SW480 (cell line): ENCODE measurements at regions not wholly inside any gene's neighbourhood (a gene's known extent, or its start where the extent isn't known, plus 50 kb on each side); places are given as distances from the start of the nearest gene placed in this dataset.

Experiments used
- DNase-seq: peaks from one replicate; pipeline ENCODE4 v3.0.0-alpha.2; 2016; ENCODE audit warnings: low spot score

DNA sequence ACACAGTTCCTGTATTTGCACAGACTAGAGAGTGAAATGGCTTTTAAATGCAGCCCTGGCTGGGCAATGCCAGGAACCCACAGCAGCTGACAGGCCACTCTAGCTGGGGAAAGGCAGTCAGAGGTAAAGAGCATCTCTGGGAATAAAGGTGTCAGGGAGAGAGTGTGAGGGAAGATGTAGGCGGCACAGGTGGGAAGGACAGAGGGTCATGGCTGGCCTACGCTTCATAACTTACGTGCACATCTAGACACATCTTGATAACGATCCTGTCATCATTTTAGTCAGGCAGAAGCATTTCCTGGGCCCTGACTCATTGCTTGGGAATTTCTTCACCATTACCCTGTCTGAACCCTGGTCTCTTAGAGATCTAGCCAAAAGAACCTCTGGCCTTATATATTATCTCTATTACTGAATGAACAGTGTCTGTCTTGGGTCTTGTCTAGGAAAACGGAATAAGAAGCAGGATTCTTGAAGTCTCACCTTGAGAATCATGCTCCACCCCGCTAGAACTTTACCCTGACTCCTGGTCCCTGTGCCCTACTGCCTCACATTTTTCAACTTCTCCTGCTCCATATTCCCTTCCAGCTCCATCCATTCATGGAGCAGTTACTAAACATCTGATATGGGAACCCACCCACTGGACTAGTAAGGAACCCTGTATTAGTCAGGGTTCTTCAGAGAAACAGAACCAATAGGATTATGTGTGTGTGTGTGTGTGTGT, 106.4 kb upstream of the ELL2 start:
- peak; percentile 29 for DNase-seq

DNA sequence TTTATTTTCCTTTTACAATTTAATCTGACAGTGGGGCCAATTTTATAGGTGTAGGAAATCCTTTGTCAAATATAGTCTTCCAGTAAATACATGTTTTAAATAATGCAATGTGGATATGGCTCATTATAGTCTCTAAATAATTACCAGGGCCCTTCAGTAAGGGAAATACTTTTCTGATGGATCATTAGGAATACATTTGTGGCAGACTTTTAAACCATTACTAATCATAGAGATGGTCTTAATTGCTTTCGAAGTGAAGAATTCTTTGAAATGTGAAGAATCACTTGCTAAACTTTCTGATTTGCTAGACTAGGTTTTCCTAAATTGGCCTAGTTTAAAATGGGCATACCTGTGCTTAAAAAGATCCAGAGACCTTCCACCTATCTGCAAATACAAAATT, 105.6 kb upstream of the ELL2 start:
- DNase-seq = no peak

DNA sequence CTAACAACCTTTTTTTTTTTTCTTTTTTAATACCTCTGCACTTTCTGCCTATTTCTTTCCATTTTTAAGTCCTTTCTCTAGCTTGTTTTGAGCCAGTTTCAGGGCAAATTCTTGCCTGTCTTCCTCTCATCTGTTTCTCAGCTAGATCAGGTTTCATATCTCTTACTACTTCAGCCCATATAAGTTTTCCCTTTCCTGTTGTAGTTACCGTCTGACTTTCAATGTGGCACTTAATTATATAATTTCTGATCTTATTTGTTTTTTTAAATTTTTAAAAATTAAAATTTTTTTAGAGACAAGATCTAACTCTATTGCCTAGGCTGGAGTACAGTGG, 104.7 kb upstream of the ELL2 start:
- DNase-seq = no peak

DNA sequence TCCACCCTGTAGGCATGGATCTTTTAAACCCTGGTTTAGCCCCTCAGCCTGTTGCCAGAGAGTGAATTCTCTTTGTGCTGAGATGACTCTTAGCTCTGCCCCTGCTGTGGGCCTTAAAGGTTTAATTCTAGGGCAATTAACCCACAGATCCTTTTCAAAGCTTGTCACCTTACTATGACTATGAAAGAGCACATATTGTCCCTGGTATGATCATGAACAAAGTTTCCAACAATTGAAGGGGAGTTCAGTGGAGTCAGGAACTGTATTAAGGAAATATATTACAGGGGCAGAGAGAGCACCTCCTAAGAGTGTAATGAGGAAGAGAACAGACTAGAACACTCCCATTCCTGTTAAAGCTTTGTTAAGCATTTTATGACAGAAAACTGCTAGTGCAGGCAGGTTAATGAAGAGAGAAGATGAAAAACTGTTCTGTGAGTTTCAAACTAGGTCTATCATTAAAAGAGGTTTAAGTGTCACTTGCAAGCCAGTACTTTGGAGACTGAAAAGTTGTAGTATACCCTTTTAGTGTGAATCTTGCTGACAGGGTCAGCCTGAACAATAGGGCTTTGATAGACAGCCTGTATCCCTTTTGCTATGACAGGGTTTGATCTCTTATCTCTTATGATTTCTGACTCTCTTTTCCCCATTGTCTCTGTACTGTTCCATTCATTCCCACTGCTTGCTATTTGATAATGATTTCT, 104.2 kb upstream of the ELL2 start:
- no peak for DNase-seq

DNA sequence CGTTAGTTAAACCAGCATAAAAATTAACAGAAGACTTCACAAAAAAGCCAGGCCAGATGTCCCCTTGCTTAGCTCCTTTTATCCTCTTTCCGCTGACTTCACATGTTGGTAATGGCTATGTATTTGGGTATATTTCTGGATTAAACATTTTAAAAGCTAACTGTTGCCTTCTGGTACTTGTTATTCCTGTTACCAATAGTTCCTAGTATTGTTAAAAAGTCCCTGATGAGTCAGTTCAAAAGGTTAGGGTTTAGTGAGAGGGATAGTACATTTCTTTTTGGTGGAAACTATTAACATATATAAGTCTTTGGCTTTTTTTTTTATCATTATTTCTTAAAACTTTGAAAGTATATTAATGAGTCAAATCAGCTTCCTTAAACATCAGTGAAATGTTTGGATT, 103.2 kb upstream of the ELL2 start:
- no peak for DNase-seq

DNA sequence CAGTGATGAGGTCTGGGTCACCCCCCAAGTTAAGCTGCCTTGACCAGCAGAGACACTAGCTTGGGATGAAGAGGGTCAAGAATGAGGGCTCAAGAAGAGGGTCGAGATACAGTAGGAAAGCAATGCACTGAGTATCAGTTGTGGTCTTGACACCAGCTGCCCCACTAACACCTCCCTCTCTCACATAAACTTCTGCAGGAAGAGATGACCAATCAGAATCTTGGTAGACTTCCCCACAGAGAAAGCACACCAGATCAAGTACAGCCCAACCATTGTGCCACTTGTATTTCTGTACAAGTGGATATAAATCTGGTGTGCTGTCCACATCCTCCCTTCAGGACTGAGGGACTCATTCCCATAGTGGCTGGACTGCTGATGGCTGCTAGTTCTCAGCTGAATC, 101.2 kb upstream of the ELL2 start:
- DNase-seq = no peak

DNA sequence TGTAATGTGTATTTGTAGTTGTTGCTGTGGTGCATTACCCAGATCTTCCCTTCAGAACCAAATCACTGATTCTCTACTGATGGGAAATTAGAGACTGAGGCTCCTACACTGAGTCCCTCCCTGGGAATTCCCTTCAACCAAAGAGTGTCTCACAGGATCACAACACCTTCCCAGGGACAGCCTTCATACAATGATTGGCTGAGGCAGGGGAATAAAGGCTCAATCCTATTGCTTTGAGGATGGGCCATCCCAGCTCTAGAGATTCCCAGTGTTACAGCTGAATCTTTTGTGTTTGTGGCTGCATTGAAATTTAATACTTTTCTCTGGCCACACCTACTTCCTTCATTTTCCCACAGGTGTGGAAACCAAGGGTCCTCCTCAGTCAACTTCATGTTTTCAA, 96.4 kb upstream of the ELL2 start:
- DNase-seq = no peak

DNA sequence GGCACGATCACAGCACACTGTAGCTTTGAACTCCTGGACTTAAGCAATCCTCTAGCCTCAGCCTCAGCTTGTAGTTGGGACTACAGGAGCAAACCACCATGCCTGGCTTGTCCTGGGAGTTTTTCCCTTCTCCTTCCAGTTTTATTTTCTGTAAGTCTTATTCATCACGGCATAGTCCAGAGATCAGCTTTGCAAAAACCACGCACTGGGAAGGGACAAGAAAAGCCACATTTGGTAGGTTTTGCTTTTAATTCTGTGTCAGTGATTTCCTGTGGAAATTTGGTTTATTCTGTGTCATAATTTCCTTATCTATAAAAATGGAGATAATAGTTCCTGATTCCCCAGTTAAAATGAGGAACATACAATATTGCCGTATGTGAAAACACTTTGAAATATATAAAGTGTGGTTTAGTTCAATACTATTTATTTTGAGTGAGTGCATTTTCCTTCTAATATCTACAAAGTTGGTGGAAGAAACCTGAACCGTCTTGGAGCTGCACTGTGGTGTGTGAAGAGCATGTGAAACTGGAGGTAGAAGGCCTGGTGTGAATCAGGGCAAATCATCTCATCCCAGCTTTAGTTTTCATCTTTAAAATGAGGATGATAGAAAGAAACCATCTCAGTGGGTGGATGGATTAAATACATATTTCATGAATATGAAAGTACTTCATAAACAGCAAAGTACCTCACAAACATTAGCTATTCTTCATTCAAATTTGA, 92.8 kb upstream of the ELL2 start:
- DNase-seq = no peak

DNA sequence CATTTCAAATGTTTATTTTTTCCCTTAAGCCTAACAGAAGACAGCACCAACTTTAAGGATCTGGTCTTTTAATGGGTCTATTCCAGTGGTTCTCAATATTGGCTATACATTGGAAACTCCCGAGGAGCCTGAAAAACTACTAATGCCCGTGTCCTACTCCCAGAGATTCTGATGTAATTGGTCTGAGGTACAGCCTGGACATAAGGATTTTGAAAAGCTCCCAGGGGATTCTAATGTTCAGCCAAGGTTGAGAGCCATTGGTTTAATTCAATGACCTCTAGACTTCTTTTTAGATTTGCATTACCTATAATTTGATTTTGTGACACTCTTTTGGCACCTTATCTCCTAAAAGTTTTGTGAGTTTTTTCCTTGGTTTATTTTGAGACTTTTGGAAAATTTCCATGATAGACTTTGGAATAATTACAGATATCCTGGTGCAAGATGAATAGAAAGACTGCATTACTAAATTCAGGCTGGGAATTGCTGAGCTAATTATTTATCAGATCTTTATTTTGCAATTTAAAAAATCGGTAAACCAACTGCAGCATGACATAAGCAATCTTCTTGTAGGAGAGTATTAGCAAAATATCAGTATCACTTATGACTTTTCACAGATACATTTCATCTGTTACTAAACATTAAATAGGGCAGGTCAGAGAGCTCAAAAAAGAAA, 91.5 kb upstream of the ELL2 start:
- no peak for DNase-seq

DNA sequence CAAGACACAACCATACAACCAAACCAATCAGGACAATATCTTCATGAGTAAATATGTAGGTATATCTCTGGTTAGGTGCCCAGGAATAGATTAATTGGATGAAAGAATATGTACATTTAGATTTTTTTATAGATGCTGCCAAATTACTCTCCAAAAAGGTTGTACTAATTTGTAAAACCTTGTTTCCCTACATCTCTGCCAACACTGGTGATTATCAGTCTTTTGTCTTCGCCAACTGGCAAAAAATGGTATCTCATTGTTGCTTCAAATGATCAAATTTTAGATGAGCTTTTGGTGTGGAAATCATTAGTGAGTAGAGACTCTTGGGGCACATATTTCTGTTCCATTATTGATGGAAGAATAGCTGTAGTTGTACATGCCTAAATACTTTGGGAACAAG, 90.7 kb upstream of the ELL2 start:
- no peak for DNase-seq

DNA sequence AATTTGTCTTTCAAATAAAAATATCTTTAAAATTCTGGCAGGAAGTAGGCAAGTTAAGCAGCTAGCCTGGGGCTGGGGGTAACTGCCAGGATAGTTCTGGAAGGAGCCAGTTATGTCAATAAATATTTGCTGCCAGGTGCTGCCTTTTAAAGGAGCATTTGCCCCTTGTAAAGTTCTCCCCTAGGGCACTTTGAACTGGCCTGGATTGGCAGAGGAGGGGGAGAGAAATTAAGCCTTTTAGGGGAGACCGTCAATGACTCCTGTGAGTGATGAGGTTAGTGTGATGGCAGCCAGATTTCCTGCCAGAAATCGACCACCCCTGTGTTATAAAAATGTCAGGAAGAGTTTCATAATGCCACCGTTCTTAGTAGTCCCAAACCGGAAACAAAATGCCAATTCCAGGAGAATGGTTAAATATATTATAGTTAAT, 89.8 kb upstream of the ELL2 start:
- no peak for DNase-seq

DNA sequence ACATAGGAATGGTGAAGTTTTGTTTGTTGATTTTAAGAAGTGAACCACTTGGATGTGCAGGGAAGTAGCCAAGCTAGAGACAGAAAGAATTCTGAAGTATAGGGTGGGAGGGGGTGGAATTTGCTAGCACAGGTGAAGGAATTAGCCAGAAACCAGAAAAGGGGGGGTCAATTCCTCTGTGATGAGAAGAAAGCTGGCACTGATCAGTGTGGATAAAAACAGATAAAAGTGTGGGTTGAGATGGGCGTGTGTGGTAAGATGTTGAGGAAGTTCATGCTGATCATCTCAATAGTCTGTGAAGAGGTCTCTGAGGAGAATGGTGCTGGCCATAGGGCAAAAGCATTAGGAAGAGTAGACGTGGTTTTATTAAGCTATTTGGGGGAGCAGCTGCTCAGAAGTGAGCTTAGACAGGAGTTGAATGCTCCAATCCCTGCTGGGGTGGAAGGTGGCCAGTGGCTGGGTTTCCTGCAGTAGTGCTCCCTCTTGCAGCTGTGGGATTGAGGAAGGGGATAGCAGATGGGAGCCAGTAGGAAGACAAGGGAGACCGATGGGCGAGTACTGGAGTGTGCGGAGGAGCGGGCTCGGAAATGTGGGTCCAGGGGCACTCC, 88.7 kb upstream of the ELL2 start:
- no peak for DNase-seq

DNA sequence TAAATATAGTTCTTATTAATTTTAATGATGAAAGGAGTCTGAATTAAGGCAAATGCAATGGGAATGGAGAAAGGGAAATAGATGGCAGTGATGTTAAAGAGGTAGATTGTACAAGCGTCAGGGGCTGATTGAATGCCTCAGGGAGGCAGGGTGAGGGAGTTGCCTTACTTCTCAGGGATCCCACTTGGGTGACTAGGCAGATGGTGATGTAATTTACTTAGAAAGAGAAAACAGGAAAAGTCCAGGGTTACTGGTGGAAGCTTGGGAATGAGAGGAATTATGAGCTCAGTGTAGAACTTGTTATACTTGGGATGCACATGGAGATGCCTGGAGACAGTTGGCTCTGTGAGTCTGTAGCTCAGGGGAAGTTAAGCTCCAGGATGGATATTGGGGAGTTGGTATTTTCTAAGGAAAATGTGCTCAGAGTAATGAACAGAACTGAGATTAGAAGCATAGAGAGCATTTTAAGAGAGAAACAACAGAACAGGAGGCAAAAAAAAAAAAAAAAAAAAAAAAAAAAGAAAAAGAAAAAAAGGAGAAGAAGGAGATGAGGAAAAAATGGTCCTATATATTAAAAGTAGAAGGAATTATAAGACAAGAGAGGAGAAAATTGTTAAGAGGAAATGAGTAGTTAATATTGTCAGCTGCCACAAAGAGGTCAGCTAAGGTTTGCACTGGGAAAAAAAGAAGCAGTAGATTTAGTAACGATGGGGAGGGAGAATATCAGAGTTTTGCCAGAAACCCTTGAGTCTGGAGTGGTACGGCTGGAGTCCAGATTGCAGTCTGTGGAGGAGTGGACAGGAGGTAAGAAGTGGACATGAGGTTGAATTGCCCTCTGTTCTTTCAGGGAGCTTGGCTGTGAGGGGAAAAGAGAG, 88.0 kb upstream of the ELL2 start:
- no peak for DNase-seq

DNA sequence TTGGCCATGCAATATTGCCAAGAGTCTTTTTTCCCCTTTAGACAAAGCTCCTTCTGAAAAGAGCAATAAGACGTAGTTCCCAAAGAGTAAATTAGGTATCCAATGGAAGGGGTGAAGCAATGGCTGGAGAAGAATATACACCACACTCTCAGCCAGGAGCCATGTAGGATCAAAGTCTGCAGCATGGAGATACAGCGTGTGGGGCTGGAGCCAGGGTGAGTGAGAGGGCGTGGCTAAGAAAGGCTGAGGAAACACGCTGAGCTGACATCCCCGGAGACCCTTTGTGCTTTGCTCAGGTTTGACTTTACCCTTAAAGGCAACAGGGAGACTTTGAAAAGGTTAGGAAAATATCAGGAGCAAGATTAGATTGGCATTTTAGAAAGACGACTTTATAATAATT, 87.1 kb upstream of the ELL2 start:
- no peak for DNase-seq

DNA sequence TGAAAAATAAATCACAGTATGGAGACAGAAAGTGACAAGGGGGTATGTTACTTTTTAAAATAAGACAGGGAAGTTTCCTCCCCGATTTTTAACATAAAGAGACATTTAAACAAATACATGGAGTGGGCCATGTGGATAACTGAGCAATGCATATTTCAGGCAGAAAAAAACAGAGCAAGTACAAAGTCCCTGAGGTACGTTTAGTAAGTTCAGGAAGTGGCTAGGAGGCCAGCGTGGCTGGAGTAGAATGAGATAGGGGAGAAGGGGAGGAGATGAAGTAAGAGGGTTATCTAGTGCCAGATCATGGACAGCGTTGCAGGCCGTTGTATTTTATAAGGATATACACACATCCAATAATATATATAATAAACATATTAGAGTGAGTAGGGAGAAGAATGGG, 84.2 kb upstream of the ELL2 start:
- DNase-seq = no peak

DNA sequence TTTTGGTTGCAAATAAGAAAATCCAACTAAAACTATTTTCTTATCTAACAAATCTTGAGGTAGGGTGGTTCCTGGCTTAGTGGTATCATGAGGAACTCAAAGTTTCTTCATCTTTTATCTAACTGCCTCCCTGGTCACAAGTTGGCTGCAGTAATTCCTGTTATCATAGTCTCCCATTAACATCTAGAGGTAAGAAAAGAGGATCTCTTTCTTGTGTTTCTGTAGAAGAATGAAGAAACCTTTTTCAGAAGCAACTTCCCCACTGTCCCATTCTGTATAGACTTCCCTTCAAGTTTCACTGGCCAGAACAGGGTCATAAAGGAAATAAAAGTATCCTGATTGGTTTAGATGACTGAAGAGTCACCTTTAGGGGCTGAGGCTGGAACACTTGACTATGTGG, 81.8 kb upstream of the ELL2 start:
- no peak for DNase-seq

DNA sequence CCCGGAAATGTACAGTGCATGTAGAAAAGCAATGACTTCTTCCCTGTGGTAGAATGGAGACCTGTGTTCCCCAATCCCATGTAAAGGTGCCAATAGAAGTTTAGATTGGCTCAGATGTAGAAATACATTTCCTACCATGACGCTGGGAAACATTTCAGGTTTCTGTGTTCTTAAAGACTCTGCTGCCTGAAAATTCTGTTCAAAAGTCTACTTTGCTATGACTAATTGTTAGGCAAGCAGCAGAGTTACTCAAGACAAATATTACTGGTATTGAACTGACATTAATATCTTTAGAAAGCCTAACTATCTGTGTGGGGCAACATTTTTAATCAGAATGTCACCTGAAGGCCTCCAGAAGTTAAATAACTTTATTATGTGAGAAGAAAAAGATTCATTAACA, 75.5 kb upstream of the ELL2 start:
- no peak for DNase-seq

DNA sequence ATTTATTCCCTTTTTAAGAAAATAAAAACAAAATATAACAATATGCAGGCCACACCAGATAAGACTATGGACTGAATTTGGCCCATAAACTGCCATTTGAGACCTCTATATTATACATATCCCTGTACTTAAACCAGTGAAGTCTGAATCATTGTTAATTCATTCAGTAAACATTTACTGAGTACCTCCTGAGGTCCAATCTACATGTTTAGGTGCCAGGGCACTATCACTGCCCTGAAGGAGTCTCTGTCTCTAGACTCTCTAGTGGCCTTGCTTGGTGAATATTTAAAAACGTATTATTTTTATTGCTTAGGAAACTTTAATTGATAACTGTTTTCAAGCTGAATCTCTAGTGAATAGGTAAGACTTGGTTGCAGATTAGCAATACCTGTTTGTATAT, 74.7 kb upstream of the ELL2 start:
- no peak for DNase-seq

DNA sequence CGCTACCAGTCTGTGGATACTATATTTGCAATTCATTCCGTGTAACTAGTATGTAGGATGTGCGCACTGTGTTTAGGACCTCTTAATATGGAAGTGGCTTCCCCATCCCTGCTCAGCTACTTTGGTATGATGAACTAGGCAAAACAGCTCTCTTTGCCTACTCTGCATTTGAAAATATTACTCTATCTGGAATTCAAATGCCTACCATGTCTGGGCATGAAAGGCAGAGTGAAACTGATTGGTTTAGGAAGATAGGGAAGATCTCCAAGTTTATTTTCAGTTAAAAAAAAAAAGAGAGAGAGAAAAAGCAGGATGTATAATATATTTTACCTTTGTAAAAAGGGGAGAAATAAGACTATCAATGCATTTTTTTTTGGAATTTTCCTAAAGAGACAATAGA, 74.1 kb upstream of the ELL2 start:
- no peak for DNase-seq

DNA sequence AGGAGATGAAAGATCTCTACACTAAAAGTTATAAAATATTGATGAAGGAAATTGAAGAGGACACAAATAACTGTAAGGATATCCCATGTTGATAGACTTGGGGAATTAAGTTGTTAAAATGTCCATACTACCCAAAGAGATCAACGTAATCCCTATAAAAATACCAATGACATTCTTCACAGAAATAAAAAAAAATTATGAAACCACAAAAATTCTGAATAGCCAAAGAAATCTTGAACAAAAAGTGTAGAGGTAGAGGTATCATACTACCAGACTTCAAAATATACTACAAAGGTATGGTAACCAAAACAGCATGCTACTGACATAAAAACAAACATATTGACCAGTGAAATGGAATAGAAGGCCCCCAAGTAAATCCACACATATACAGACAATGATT, 71.5 kb upstream of the ELL2 start:
- DNase-seq = no peak

DNA sequence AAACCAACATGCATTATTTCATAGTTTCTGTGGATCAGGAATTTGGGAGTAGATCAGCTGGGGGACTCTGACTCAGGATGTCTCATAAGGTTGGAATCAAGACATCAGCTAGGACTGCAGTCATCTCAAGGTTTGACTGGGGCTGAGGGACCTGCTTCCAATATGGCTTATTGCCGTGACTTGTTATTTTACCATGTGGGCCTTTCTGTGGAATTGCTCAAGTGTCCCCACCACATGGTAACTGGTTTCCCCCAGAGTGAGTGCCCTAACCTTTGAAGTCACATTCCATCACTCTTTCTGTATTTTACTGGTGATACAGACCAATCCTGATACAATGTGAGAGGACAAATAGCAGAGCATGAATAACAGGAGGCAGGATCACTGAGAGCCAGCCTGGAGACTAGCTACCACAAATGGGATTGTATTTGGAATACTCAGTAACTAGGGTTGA, 70.2 kb upstream of the ELL2 start:
- DNase-seq = no peak
